Activated CD4-positive, alpha-beta T cell treated with anti-CD3 and anti-CD28 coated beads, Interleukin-2, amount 50 U/mL, for 1 hour (primary cell): ENCODE measurements at regions not wholly inside any gene's neighbourhood (a gene's known extent, or its start where the extent isn't known, plus 50 kb on each side); places are given as distances from the start of the nearest gene placed in this dataset.
"Not testable (repeated sequence)": the region's sequence is repeated elsewhere in the genome, so short reads cannot be mapped to it uniquely, and the experiment has no call there.

Experiments
- DNase-seq: peaks from one replicate; pipeline ENCODE4 v3.0.0-alpha.2; 2020

GRCh38 chr1:121117298-121117611 is 66.9 kb downstream of the FAM72B start:
- DNase-seq, result not testable (repeated sequence)

- not testable (repeated sequence) for DNase-seq
These were observed 66.3 kb downstream of the FAM72B start for GRCh38 chr1:121117622-121118479.
